GM23338 (cell line): ENCODE measurements at regions not wholly inside any gene's neighbourhood (a gene's known extent, or its start where the extent isn't known, plus 50 kb on each side); places are given as distances from the start of the nearest gene placed in this dataset.

Source experiments
- CREB1 ChIP-seq: fragments of 250-450 bp; sonication (Bioruptor Pico); IDR thresholded peaks from 2 replicates; pipeline ENCODE4 v1.5.0; 2020; ENCODE audit warnings: low read depth, mild to moderate bottlenecking, moderate library complexity
- CTCF ChIP-seq, 2 experiments: fragments of 200-600 bp in 1 of 2; sonication (generic) in 1 of 2; conservative IDR thresholded peaks; 2 replicates each; pipeline versions ENCODE4 v1.5.1 to v1.6.1; 2016 to 2017; ENCODE audit warnings: antibody characterized with exemption in 2 of 2, low read depth in 2 of 2, mild to moderate bottlenecking in 2 of 2, moderate library complexity in 1 of 2
- ETS1 ChIP-seq: IDR thresholded peaks from 2 replicates; pipeline ENCODE4 v1.6.1; 2016; ENCODE audit warnings: antibody characterized with exemption
- EZH2 ChIP-seq: fragments of 200-600 bp; sonication (generic); IDR thresholded peaks from one replicate; pipeline ENCODE4 v1.8.0; 2017; ENCODE audit warnings: antibody characterized with exemption, mild to moderate bottlenecking, low read depth; ENCODE audit not compliant: unreplicated experiment
- EZH2phosphoT487 ChIP-seq: fragments of 200-600 bp; sonication (generic); IDR thresholded peaks from one replicate; pipeline ENCODE4 v1.8.1; 2018; ENCODE audit warnings: antibody characterized with exemption; ENCODE audit not compliant: unreplicated experiment
- JUNB ChIP-seq: IDR thresholded peaks from one replicate; pipeline ENCODE4 v1.6.1; 2016; ENCODE audit warnings: antibody characterized with exemption; ENCODE audit not compliant: unreplicated experiment
- NANOG ChIP-seq: IDR thresholded peaks from 2 replicates; pipeline ENCODE4 v1.6.1; 2016; ENCODE audit warnings: antibody characterized with exemption, borderline replicate concordance
- POLR2AphosphoS5 ChIP-seq: IDR thresholded peaks from 2 replicates; pipeline ENCODE4 v1.6.1; 2016; ENCODE audit warnings: antibody characterized with exemption, low read depth
- REST ChIP-seq: IDR thresholded peaks from one replicate; pipeline ENCODE4 v1.6.1; 2018; ENCODE audit warnings: antibody characterized with exemption; ENCODE audit not compliant: unreplicated experiment
- STAT1 ChIP-seq: IDR thresholded peaks from one replicate; pipeline ENCODE4 v1.6.1; 2016; ENCODE audit warnings: antibody characterized with exemption; ENCODE audit not compliant: unreplicated experiment
- ZNF114 ChIP-seq: fragments of 250-450 bp; sonication (Bioruptor Pico); IDR thresholded peaks from 2 replicates; pipeline ENCODE4 v1.5.0; 2020; ENCODE audit warnings: mild to moderate bottlenecking, moderate library complexity
- ZNF331 ChIP-seq: fragments of 250-450 bp; sonication (Bioruptor Pico); IDR thresholded peaks from 2 replicates; pipeline ENCODE4 v1.5.0; 2020; ENCODE audit warnings: low read depth, mild to moderate bottlenecking, moderate library complexity
- ZNF462 ChIP-seq: fragments of 250-450 bp; sonication (Bioruptor Pico); IDR thresholded peaks from 2 replicates; pipeline ENCODE4 v1.5.0; 2020; ENCODE audit warnings: mild to moderate bottlenecking, moderate library complexity

GRCh38 chr13:72139192-72139591 is 272.2 kb upstream of the DACH1 start:
- TF ChIP-seq CTCF (conservative IDR thresholded peaks at IDR 0.05; ENCODE audit: low read depth in 2 of 2) (no peak), REST (no peak), CREB1 (no peak), NANOG (no peak), ETS1 (no peak), ZNF331 (no peak), POLR2AphosphoS5 (no peak), JUNB (no peak), EZH2 (no peak), EZH2phosphoT487 (no peak), STAT1 (no peak), ZNF462 (CRISPR knock-in tag) (no peak), ZNF114 (CRISPR knock-in tag) (no peak)
